ENCODE measurements at regions not wholly inside any gene's neighbourhood (a gene's known extent, or its start where the extent isn't known, plus 50 kb on each side); places are given as distances from the start of the nearest gene placed in this dataset.

GRCh38 chr1:29455781-29456180 is 219.5 kb downstream of the PTPRU start:
- no peak overlapping the region for H3K4me3 ChIP-seq (ENCODE audit: low read depth, low read length)
- DNase-seq (ENCODE audit: low read depth), result no peak
- no peak for TF ChIP-seq CTCF (IDR thresholded peaks at IDR 0.05; ENCODE audit: low read depth, low read length, missing control alignments)

GRCh38 chr1:29454616-29455380 is 218.5 kb downstream of the PTPRU start:
- DNase-seq (ENCODE audit: low read depth), result no peak
- no peak overlapping the region for H3K4me3 ChIP-seq (ENCODE audit: low read depth, low read length)
- peak; percentile 3 for TF ChIP-seq CTCF (IDR thresholded peaks at IDR 0.05; ENCODE audit: low read depth, low read length, missing control alignments)

GRCh38 chr1:29453502-29454240 is 217.3 kb downstream of the PTPRU start:
- DNase-seq (ENCODE audit: low read depth), result peak; percentile 5
- H3K4me3 ChIP-seq (ENCODE audit: low read depth, low read length), result no peak overlapping the region
- TF ChIP-seq CTCF (IDR thresholded peaks at IDR 0.05; ENCODE audit: low read depth, low read length, missing control alignments), result peak; percentile 51

GRCh38 chr1:29452463-29453230 is 216.3 kb downstream of the PTPRU start:
- no peak overlapping the region for H3K4me3 ChIP-seq (ENCODE audit: low read depth, low read length)
- no peak for TF ChIP-seq CTCF (IDR thresholded peaks at IDR 0.05; ENCODE audit: low read depth, low read length, missing control alignments)
- DNase-seq (ENCODE audit: low read depth), result no peak

- no peak for DNase-seq (ENCODE audit: low read depth)
- TF ChIP-seq CTCF (IDR thresholded peaks at IDR 0.05; ENCODE audit: low read depth, low read length, missing control alignments), result no peak
- H3K4me3 ChIP-seq (ENCODE audit: low read depth, low read length), result no peak overlapping the region
Measured at GRCh38 chr1:29451368-29451892, 215.1 kb downstream of the PTPRU start.

GRCh38 chr1:29450591-29450990 is 214.3 kb downstream of the PTPRU start:
- no peak for TF ChIP-seq CTCF (IDR thresholded peaks at IDR 0.05; ENCODE audit: low read depth, low read length, missing control alignments)
- no peak for DNase-seq (ENCODE audit: low read depth)
- H3K4me3 ChIP-seq (ENCODE audit: low read depth, low read length), result no peak overlapping the region
